Kidney capillary endothelial cell (primary cell): ENCODE measurements at regions not wholly inside any gene's neighbourhood (a gene's known extent, or its start where the extent isn't known, plus 50 kb on each side); places are given as distances from the start of the nearest gene placed in this dataset.

ENCODE experiments used
- DNase-seq: peaks from one replicate; pipeline ENCODE4 v3.0.0-alpha.2; 2018; ENCODE audit warnings: low spot score

GRCh38 chr5:162485666-162486292 is 418.2 kb downstream of the GABRG2 start:
- no peak for DNase-seq

DNA sequence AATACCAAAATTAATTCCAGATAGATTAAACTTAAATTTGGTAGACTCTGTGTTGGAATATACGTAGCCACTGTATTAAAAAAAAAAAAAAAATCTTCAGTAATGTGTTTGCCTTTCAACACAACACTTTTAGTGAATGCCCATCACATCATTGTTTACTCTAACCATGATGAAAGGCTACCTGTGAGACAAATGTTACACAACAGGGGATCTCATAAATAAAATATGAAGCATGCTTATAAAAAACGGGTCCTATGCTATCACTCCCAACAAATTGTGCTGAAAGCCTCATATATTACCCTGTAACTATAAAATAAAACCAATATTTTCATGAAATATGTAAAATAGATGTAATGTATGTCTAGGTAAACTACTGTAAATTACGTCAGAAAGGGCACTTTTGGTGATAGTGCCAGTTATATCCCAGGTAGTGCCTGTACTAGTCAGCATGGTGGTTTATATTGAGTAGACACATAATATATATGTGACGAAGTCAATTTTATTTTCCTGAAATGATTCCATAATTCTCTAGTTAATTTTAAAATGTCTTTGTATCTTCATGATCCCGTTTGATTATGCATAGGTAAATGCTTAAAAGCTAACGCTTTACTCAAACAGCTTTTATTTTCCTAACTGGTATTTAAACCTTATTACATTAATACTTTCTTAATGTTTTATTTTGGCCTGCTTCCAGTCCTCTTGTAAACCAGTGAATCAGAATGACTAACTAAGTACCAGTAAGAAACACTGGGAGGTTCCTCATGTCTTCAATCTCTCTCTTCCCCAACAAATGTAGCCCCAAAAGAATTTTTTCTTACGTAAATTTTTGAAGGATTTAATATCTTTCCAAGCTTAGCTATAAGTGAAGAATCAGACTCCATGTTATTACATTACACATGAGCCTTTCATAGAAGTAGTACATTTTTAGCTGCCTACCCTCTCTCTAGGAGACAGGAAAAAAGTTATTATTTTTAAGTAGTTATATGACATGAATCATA is 420.3 kb downstream of the GABRG2 start:
- peak; percentile 18 for DNase-seq

GRCh38 chr5:162496100-162496808 is 428.7 kb downstream of the GABRG2 start:
- DNase-seq, result peak; percentile 70

DNA sequence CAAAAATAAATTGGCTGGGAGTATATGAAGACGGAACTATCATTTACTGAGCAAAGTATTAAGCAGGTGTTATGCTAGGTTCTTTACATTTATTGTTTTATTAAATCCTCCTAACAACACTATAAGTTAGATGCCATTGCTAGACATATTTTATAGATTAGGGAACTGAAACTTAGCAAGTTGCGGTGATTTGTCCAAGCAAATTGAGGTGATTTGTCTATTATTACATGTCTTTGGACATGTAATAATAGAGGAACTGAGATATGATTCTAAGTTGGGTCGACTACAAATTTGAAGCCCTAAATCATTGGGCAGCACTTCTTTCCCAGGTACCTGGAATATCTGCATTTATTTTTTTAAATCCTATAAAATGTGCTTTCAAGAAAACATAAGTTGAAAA is 429.9 kb downstream of the GABRG2 start:
- DNase-seq, result no peak

- DNase-seq, result no peak
Observed at GRCh38 chr5:162502780-162503179, 435.2 kb downstream of the GABRG2 start.

- DNase-seq, result no peak
Observed at GRCh38 chr5:162503796-162504195, 436.2 kb downstream of the GABRG2 start.

- DNase-seq, result no peak
Observed at GRCh38 chr5:162512935-162513565, 445.5 kb downstream of the GABRG2 start.

DNA sequence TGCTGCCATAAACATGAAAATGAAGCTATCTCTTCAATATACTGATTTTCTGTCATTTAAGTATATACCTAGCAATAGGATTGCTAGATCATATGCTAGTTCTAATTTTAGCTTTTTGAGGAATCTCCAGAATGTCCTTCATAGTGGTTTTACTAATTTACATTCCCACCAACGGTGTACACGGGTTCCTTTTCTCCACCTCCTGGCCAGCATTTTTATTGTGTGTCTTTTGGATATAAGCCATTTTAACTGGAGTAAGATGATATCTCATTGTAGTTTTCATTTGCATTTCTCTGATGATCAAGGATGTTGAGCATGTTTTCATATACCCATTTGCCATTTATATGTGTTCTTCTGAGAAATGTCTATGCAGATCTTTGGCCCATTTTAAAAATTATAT is 446.5 kb downstream of the GABRG2 start:
- no peak for DNase-seq

DNA sequence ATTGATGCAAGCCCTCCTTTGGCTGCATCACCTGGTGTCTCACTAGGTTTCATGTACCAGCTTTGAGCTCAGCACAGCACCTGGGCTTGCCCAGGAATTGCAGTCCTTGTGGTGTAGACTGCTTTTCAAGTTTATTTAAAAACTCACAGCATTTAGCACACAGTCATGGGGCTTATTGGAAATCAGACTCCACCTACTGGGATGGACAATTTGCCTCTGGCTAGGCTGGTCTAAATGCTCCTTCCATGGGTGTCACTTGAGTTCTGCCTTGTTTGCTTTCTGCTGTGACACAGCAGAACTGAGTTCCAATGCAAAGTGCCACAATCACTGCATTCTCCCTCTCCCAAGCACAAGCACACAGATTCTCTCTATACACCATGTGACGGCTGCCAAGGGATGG is 453.3 kb downstream of the GABRG2 start:
- no peak for DNase-seq

GRCh38 chr5:162529209-162529608 is 461.6 kb downstream of the GABRG2 start:
- DNase-seq, result no peak

GRCh38 chr5:162529886-162530285 is 462.3 kb downstream of the GABRG2 start:
- DNase-seq, result no peak

- DNase-seq, result no peak
Observed at GRCh38 chr5:162543437-162543836, 475.9 kb downstream of the GABRG2 start.

DNA sequence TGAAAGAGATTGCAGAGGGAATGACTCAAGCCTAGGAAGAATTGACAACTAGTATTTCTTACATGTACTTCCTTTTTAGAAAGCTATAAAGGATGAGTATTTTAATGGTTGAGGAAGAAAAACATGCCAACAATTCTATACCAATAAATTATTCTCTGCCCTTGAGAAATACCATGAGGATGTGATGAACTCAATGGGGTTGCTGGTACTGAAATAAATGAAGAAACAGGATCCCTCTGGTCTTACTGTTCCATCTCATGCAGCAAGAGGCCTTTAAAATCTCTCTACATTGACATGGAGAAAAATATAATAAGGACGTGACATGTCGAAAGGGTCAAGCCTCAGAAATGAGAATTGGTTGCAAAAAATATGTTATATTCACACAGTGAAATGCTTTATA is 477.3 kb downstream of the GABRG2 start:
- DNase-seq, result no peak

DNA sequence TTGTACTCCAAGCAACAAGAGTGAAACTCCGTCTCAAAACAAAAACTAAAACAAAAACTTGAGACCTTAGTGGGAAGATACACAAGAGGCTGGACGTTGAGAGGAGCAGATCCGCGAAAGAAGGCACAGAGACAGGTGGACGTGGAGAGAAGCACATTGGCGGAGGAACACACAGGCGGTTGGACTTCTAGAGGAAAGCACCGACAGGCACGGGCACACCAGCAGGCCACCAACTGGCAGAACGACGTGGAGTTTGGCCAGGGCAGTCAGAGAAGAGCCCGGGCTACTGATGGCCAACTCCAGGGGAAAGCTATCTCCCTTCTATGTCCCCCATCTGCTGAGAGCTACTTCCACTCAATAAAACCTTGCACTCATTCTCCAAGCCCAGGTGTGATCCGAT is 482.7 kb downstream of the GABRG2 start:
- DNase-seq, result no peak

DNA sequence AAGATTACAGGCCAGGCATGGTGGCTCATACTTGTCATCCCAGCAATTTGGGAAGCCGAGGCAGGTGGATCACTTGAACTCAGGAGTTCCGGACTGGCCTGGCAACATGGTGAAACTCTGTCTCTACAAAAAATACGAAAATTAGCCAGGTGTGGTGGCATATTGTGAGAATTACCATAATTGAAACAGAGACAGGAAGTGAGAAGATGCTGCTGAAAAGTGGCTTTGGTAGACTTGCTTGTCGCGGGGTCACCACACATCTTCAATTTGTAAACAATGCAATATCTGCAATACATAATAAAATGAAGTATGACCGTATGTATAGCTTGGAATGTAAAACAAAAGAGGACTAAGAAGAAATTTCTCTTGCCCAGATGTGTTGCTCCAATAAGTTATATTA is 490.5 kb downstream of the GABRG2 start:
- DNase-seq, result no peak

GRCh38 chr5:162567644-162568043 is 500.1 kb downstream of the GABRG2 start:
- no peak for DNase-seq

DNA sequence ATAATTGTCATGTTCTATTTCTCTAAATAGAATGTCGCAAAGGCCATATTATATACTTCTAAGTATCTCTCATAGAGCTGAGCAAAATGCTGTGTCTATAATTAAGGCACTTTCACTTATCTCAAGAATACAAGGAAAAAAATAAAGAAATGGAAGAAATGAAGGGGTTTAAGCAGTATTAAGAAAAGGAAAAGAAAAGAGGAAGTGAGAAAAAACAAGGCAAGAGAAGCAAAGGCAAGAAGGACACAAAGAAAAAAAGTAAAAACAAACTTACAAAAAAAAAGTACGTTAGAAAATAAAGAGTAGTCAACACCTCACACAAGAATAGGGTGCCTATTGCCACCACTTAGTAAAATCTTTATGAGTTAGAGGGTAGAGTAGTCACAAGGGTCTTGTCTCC is 506.2 kb downstream of the GABRG2 start:
- no peak for DNase-seq

DNA sequence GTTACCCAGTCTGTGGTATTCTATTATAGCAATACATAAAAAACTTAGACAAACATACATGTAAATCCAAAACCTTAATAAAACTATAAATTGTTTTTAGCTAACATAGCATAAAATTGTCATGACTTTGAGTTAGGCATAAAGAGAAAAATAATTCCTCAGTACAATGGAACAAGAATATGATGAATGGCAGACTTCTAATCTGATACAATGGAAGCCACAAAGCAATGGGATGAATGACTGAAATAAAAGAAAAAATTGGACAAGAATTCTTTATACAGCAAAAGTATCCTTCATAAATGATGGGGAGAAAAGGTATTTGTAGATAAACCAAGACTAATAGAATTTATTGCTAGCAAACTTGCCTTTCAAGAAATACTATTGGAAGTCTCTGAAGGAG is 524.2 kb downstream of the GABRG2 start:
- DNase-seq, result no peak

- DNase-seq, result peak; percentile 1
Observed at GRCh38 chr5:162593881-162594280, 526.3 kb downstream of the GABRG2 start.

DNA sequence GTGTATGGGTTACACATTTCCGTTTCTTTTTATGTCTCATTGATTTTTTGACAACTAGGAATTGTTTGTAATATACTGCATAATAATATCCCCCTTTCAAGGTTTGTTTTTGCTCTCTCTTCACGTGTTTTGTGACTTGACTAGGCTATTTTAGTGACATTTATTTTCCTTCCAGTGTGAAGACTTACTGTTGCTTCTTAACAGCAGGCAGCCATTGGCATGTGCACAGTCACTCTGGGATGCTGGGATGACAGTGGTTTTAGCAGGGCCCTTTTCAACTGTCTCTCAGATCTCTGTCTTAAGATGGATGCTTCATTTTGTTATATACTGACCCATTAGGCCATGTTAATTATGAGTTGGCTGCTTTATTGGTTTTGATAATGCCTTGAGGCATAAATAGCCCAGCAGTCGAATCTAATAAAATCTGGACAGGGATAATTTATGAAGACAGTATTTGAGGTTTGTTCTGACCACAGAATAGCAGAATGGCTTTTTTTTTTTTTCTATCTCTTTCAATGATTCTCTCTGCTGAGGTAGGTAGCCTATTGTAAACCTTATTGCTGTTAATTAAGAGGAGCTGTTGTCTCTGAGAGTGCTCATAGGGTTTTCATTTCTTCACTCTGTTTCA is 536.0 kb downstream of the GABRG2 start:
- no peak for DNase-seq

DNA sequence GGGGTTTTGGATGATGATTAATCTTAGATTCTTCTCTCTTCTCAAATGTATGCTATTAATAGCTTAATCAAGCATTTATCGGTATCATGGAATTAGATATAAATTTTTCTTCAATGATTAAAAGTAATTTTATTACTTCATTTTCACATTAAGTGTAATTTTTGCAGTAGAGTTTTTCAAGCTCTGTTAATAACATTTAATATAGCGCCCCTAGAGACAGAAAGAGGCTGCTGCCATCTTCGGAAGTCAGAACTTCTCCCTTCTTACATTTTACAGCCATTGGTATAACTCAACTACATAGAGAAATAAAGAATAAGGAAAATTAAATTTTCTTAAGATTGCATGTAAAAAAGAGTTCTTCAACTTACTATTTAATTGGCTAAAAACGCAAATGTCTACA is 540.3 kb downstream of the GABRG2 start:
- DNase-seq, result no peak
